ENCODE measurements at regions not wholly inside any gene's neighbourhood (a gene's known extent, or its start where the extent isn't known, plus 50 kb on each side); places are given as distances from the start of the nearest gene placed in this dataset.

GRCh38 chr16:25627641-25628040, 64.1 kb upstream of the HS3ST4 start:
- no peak for TF ChIP-seq CTCF (conservative IDR thresholded peaks at IDR 0.05 in 1 of 2, IDR thresholded peaks at IDR 0.05 in 1 of 2; ENCODE audit: low read depth in 1 of 2, low read length in 2 of 2)
- TF ChIP-seq EZH2 (IDR thresholded peaks at IDR 0.05; ENCODE audit: low read length, missing control alignments) = no peak

All from fibroblast of lung (primary cell).